Right atrium auricular region (tissue), 2 donors: ENCODE measurements at regions not wholly inside any gene's neighbourhood (a gene's known extent, or its start where the extent isn't known, plus 50 kb on each side); places are given as distances from the start of the nearest gene placed in this dataset.
A peak's percentile ranks its signal among the peaks of the same experiment; 100 is the strongest.

Experiments used
- DNase-seq: peaks from one replicate; pipeline ENCODE4 v3.0.0-alpha.2; 2019; ENCODE audit warnings: low spot score
- H3K27ac ChIP-seq, 2 donors: fragments of 200-600 bp; sonication (generic); 1 replicate in 1 of 2; 2 replicates in 1 of 2; pipeline ENCODE4 v1.5.1; 2016 to 2019
- H3K27me3 ChIP-seq, 2 donors: fragments of 200-600 bp; sonication (generic); one replicate each; pipeline versions ENCODE4 v1.5.1 to v1.6.0; 2017 to 2019
- H3K36me3 ChIP-seq: fragments of 200-600 bp; sonication (generic); one replicate; pipeline ENCODE4 v1.5.1; 2016
- H3K4me1 ChIP-seq, 2 donors: fragments of 200-600 bp; sonication (generic); one replicate each; pipeline versions ENCODE4 v1.5.1 to v1.6.0; 2017 to 2019
- H3K4me3 ChIP-seq, 2 donors: fragments of 200-600 bp; sonication (generic); 1 replicate in 1 of 2; 2 replicates in 1 of 2; pipeline ENCODE4 v1.5.1; 2017 to 2019; ENCODE audit warnings: mild to moderate bottlenecking in 1 of 2, moderate library complexity in 1 of 2
- H3K9me3 ChIP-seq, 2 donors: fragments of 200-600 bp; sonication (generic); one replicate each; pipeline ENCODE4 v1.5.1; 2019
- TF ChIP-seq, protein P1 (sequence below), 2 donors: fragments of 200-600 bp; sonication (generic); IDR thresholded peaks; one replicate each; pipeline ENCODE4 v1.5.1; 2019; ENCODE audit warnings: antibody characterized with exemption in 2 of 2

GRCh38 chr20:50273601-50274491 lies 83.2 kb downstream of the CEBPB start:
- DNase-seq = no peak
- no peaks in the 10 kb centered on the region for H3K9me3 ChIP-seq
- no peaks in the 10 kb centered on the region for H3K27me3 ChIP-seq
- no peaks in the 10 kb centered on the region for H3K36me3 ChIP-seq
- no peak overlapping the region for H3K4me3 ChIP-seq
- peak overlapping the region; percentile 52 to 58 for H3K27ac ChIP-seq
- H3K4me1 ChIP-seq = peaks cover 0 to 25% of the 10 kb centered on the region in 2 donors
- TF ChIP-seq, protein P1, sequence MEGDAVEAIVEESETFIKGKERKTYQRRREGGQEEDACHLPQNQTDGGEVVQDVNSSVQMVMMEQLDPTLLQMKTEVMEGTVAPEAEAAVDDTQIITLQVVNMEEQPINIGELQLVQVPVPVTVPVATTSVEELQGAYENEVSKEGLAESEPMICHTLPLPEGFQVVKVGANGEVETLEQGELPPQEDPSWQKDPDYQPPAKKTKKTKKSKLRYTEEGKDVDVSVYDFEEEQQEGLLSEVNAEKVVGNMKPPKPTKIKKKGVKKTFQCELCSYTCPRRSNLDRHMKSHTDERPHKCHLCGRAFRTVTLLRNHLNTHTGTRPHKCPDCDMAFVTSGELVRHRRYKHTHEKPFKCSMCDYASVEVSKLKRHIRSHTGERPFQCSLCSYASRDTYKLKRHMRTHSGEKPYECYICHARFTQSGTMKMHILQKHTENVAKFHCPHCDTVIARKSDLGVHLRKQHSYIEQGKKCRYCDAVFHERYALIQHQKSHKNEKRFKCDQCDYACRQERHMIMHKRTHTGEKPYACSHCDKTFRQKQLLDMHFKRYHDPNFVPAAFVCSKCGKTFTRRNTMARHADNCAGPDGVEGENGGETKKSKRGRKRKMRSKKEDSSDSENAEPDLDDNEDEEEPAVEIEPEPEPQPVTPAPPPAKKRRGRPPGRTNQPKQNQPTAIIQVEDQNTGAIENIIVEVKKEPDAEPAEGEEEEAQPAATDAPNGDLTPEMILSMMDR (IDR thresholded peaks at IDR 0.05) = no peak

DNA sequence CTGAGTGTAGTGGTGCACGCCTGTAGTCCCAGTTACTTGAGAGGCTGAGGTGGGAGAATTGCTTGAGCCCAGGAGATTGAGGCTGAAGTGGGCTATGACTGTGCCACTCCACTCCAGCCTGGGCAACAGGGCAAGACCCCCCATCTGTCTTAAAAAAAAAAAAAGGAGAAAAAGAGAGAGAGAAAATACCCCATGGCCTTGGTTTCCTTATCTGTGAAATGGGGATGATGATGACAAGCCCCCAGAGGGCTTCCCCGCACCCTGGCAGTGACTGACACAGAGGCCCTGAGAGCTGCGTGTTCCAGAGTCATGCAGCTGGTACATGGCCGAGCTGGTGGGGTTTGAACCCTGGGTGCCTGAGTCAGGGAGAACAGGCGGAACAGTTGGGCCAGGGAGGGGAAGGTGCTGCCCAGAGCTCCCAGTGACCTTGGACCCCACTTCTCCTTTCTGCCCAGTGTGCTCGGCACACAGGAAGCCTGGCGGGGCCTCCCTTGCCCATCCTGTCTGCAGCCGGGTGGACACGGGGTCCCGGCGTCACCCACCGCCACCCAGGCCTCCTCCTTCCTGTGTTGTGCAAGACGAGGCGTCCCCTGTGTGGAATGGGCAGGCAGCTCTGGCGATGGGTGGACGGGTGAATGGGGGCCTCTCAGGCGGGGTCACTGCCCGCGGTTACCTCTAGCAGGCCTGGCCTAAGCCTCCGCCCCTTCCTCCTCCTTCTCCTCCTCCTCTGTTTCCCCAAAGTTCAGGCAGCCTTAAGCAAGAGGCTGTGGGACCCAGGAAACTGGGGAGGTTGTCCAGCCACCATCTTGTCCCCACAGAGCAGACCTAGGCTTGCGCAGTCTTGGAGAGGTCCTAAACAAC lies 84.2 kb downstream of the CEBPB start:
- Histone ChIP-seq H3K36me3 (no peaks in the 10 kb centered on the region), H3K9me3 (no peaks in the 10 kb centered on the region), H3K27ac (peak overlapping the region; percentile 52 to 58), H3K4me1 (peaks cover 0 to 33% of the 10 kb centered on the region in 2 donors), H3K27me3 (no peaks in the 10 kb centered on the region), H3K4me3 (no peak overlapping the region)
- TF ChIP-seq, protein P1 (IDR thresholded peaks at IDR 0.05) = no peak
- peak; percentile 86 for DNase-seq

GRCh38 chr20:50276119-50277063 lies 85.8 kb downstream of the CEBPB start:
- TF ChIP-seq, protein P1 (IDR thresholded peaks at IDR 0.05) = no peak
- H3K9me3 ChIP-seq = no peaks in the 10 kb centered on the region
- H3K27ac ChIP-seq = peak overlapping the region in 1 of 2 donors; percentile 29
- DNase-seq = no peak
- H3K36me3 ChIP-seq = no peaks in the 10 kb centered on the region
- no peaks in the 10 kb centered on the region for H3K27me3 ChIP-seq
- no peak overlapping the region for H3K4me3 ChIP-seq
- H3K4me1 ChIP-seq = peaks cover 0 to 33% of the 10 kb centered on the region in 2 donors

GRCh38 chr20:50277064-50277415 lies 86.4 kb downstream of the CEBPB start:
- no peak overlapping the region for H3K4me3 ChIP-seq
- DNase-seq = no peak
- no peaks in the 10 kb centered on the region for H3K9me3 ChIP-seq
- TF ChIP-seq, protein P1 (IDR thresholded peaks at IDR 0.05) = no peak
- no peaks in the 10 kb centered on the region for H3K27me3 ChIP-seq
- peak overlapping the region in 1 of 2 donors; percentile 77 for H3K27ac ChIP-seq
- peaks cover 0 to 33% of the 10 kb centered on the region in 2 donors for H3K4me1 ChIP-seq
- no peaks in the 10 kb centered on the region for H3K36me3 ChIP-seq
